Smooth muscle cell (in vitro differentiated cells): ENCODE measurements at regions not wholly inside any gene's neighbourhood (a gene's known extent, or its start where the extent isn't known, plus 50 kb on each side); places are given as distances from the start of the nearest gene placed in this dataset.

ENCODE experiments used
- DNase-seq: peaks from one replicate; lab custom pipeline; 2025; ENCODE audit not compliant: unreplicated experiment; lab: John Stamatoyannopoulos, UW
- H2AFZ ChIP-seq: fragments of 200-600 bp; sonication (generic); 2 replicates; pipeline ENCODE4 v1.6.0; 2016; ENCODE audit warnings: antibody characterized with exemption, low read depth, mild to moderate bottlenecking
- H3F3A ChIP-seq: fragments of 200-600 bp; sonication (generic); 2 replicates; pipeline ENCODE4 v1.6.0; 2017; ENCODE audit warnings: antibody characterized with exemption, low read depth
- H3K27ac ChIP-seq: fragments of 200-600 bp; sonication (generic); 2 replicates; pipeline ENCODE4 v1.5.1; 2016; ENCODE audit warnings: low read depth, mild to moderate bottlenecking
- H3K27me3 ChIP-seq: fragments of 200-600 bp; sonication (generic); 2 replicates; pipeline ENCODE4 v1.6.1; 2016; ENCODE audit warnings: low read depth, mild to moderate bottlenecking
- H3K36me3 ChIP-seq: fragments of 200-600 bp; sonication (generic); 2 replicates; pipeline ENCODE4 v1.5.1; 2016; ENCODE audit warnings: low read depth
- H3K4me1 ChIP-seq: fragments of 200-600 bp; sonication (generic); 2 replicates; pipeline ENCODE4 v1.5.1; 2016; ENCODE audit warnings: low read depth
- H3K4me2 ChIP-seq: fragments of 200-600 bp; sonication (generic); 2 replicates; pipeline ENCODE4 v1.6.0; 2016; ENCODE audit warnings: mild to moderate bottlenecking
- H3K4me3 ChIP-seq: fragments of 200-600 bp; sonication (generic); 2 replicates; pipeline ENCODE4 v1.5.1; 2016; ENCODE audit warnings: mild to moderate bottlenecking
- H3K79me2 ChIP-seq: fragments of 200-600 bp; sonication (generic); 2 replicates; pipeline ENCODE4 v1.6.0; 2016; ENCODE audit warnings: low read depth, mild to moderate bottlenecking
- H3K9ac ChIP-seq: fragments of 200-600 bp; sonication (generic); 2 replicates; pipeline ENCODE4 v1.6.0; 2016; ENCODE audit warnings: low read depth
- H3K9me3 ChIP-seq: fragments of 200-600 bp; sonication (generic); replicated peaks from 2 replicates; pipeline ENCODE4 v1.5.1; 2016; ENCODE audit warnings: low read depth
- H4K20me1 ChIP-seq: fragments of 200-600 bp; sonication (generic); 2 replicates; pipeline ENCODE4 v1.6.0; 2016; ENCODE audit warnings: low read depth
- WGBS: methylation state at CpG from one replicate; pipeline ENCODE4 v1.1.7; 2016; ENCODE audit warnings: low lambda C conversion rate; 5-methylcytosine and 5-hydroxymethylcytosine counted together
- TF ChIP-seq, protein P1 (sequence below): fragments of 200-600 bp; sonication (generic); IDR thresholded peaks from 2 replicates; pipeline ENCODE4 v1.5.1; 2017; ENCODE audit warnings: borderline replicate concordance, mild to moderate bottlenecking, antibody characterized with exemption; ENCODE audit not compliant: insufficient read depth, poor library complexity, severe bottlenecking

- no peaks in the 10 kb centered on the region for H3K9me3 ChIP-seq
- TF ChIP-seq, protein P1, sequence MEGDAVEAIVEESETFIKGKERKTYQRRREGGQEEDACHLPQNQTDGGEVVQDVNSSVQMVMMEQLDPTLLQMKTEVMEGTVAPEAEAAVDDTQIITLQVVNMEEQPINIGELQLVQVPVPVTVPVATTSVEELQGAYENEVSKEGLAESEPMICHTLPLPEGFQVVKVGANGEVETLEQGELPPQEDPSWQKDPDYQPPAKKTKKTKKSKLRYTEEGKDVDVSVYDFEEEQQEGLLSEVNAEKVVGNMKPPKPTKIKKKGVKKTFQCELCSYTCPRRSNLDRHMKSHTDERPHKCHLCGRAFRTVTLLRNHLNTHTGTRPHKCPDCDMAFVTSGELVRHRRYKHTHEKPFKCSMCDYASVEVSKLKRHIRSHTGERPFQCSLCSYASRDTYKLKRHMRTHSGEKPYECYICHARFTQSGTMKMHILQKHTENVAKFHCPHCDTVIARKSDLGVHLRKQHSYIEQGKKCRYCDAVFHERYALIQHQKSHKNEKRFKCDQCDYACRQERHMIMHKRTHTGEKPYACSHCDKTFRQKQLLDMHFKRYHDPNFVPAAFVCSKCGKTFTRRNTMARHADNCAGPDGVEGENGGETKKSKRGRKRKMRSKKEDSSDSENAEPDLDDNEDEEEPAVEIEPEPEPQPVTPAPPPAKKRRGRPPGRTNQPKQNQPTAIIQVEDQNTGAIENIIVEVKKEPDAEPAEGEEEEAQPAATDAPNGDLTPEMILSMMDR, result no peak
- H4K20me1 ChIP-seq, result no peaks in the 10 kb centered on the region
- 83% methylated on average over 5 of the region's 5 CpGs for WGBS
- H3K27me3 ChIP-seq, result no peaks in the 10 kb centered on the region
- H3K4me1 ChIP-seq, result no peaks in the 10 kb centered on the region
- H3K4me3 ChIP-seq, result no peak overlapping the region
- DNase-seq, result no peak
- no peak overlapping the region for H2AFZ ChIP-seq
- no peaks in the 10 kb centered on the region for H3K79me2 ChIP-seq
- no peak overlapping the region for H3K4me2 ChIP-seq
- no peaks in the 10 kb centered on the region for H3K36me3 ChIP-seq
- H3K27ac ChIP-seq, result no peak overlapping the region
- no peak overlapping the region for H3K9ac ChIP-seq
- no peaks in the 10 kb centered on the region for H3F3A ChIP-seq
Observed at GRCh38 chr2:72028996-72029395, 118.7 kb downstream of the CYP26B1 start.

DNA sequence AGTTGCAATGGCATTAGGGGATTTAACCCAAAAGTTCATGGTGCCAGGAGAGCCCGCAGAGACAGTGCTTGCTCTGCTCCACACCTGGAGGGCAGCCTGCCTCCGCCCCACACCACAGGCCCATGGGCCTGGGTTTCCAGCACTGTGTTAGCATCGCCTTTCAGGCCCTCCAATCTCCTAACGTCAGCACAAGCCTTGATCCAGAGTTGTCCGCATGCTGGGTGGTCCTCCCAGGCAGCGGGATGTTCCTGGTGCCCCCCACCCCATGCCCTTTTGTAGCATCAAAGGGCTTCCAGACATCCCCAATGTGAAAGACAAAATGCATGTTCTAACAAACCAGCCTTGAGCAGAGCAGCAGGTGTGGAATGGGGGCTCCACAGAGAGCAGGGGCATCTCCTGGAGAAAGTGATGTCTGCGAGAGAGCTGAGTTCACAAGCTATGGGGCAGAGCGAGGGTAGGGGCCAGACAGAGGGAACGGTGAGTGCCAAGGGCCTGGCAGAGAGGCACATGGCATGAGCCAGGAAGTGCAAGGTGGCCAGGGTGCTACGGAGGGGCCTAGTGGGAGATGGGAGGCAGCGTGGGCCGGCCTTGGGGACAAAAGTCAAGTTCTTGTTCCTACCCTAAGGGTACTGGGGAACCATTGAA is 119.2 kb downstream of the CYP26B1 start:
- no peak overlapping the region for H3K27ac ChIP-seq
- no peak overlapping the region for H3K4me3 ChIP-seq
- no peaks in the 10 kb centered on the region for H3K36me3 ChIP-seq
- no peak overlapping the region for H3K9ac ChIP-seq
- H3K27me3 ChIP-seq, result no peaks in the 10 kb centered on the region
- no peaks in the 10 kb centered on the region for H3F3A ChIP-seq
- no peaks in the 10 kb centered on the region for H3K9me3 ChIP-seq
- TF ChIP-seq, protein P1, result no peak
- H3K4me1 ChIP-seq, result no peaks in the 10 kb centered on the region
- H3K4me2 ChIP-seq, result no peak overlapping the region
- H2AFZ ChIP-seq, result no peak overlapping the region
- no peaks in the 10 kb centered on the region for H4K20me1 ChIP-seq
- H3K79me2 ChIP-seq, result no peaks in the 10 kb centered on the region
- DNase-seq, result no peak
- 97% methylated on average over 12 of the region's 12 CpGs for whole genome bisulfite sequencing

DNA sequence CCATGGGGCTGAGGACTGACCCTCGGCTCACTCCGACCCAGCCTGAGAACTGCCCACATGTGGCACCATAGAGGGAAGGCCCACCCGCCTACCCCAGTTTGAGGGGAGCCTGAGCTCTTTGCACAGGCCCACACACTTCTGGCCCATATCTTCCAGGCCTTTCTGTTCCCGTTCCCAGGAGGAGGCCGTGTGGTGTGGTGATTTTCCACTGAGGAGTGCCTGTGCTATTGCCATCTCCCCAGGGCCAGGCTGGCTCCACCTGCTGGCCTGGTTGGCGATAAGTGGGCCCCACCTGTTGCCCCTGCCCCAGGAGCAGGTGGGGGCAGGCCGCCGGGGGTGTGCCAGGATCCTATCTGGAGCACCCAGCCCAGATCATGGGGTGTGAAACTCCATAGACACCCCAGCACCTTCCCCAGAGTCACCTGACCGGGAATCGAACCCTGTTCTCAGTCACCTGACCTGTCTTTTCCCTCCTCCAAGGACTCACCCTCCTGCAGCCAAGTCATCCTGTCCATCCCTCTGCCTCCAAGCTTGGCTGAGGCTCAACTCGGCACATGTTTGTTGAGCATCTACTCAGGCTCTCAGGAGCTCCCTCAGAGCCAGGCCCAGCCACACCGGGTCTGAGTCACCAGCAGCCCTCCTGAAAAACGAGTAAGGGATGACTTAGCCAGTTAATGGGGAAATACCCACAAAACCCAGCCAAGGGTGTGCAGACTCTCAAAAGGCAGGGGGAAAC is 120.1 kb downstream of the CYP26B1 start:
- DNase-seq, result no peak
- no peaks in the 10 kb centered on the region for H3K27me3 ChIP-seq

More for the DNA sequence above, 120.1 kb downstream of the CYP26B1 start:
- TF ChIP-seq, protein P1, result no peak
- no peaks in the 10 kb centered on the region for H3F3A ChIP-seq
- H3K27ac ChIP-seq, result no peak overlapping the region
- no peaks in the 10 kb centered on the region for H3K4me1 ChIP-seq
- WGBS, result 89% methylated on average over 13 of the region's 13 CpGs
- H3K36me3 ChIP-seq, result no peaks in the 10 kb centered on the region
- no peak overlapping the region for H2AFZ ChIP-seq
- no peaks in the 10 kb centered on the region for H3K9me3 ChIP-seq
- H3K4me3 ChIP-seq, result no peak overlapping the region
- no peak overlapping the region for H3K4me2 ChIP-seq
- no peaks in the 10 kb centered on the region for H3K79me2 ChIP-seq
- no peak overlapping the region for H3K9ac ChIP-seq
- no peaks in the 10 kb centered on the region for H4K20me1 ChIP-seq
